ENCODE measurements at regions not wholly inside any gene's neighbourhood (a gene's known extent, or its start where the extent isn't known, plus 50 kb on each side); places are given as distances from the start of the nearest gene placed in this dataset.

- TF ChIP-seq ZNF8 (CRISPR knock-in tag; IDR thresholded peaks at IDR 0.05): no peak
Measured at GRCh38 chr11:119505861-119506260, 82.9 kb upstream of the THY1 start (continued).

GRCh38 chr11:119505071-119505470 is 82.1 kb upstream of the THY1 start:
- TF ChIP-seq GLIS3 (CRISPR knock-in tag; IDR thresholded peaks at IDR 0.05) (no peak), ZNF8 (CRISPR knock-in tag; IDR thresholded peaks at IDR 0.05) (no peak), SNAI2 (CRISPR knock-in tag; IDR thresholded peaks at IDR 0.05) (no peak), ZC3H10 (CRISPR knock-in tag; IDR thresholded peaks at IDR 0.05) (no peak), ZFP3 (CRISPR knock-in tag; IDR thresholded peaks at IDR 0.05) (no peak), ZNF565 (CRISPR knock-in tag; conservative IDR thresholded peaks at IDR 0.05; ENCODE audit: low read depth) (no peak), TOX (CRISPR knock-in tag; IDR thresholded peaks at IDR 0.05; ENCODE audit: borderline replicate concordance) (no peak), CSRNP3 (CRISPR knock-in tag; IDR thresholded peaks at IDR 0.05) (no peak), OSR1 (CRISPR knock-in tag; IDR thresholded peaks at IDR 0.05) (no peak), POU6F1 (CRISPR knock-in tag; IDR thresholded peaks at IDR 0.05; ENCODE audit: borderline replicate concordance, low read depth) (no peak), ESRRG (CRISPR knock-in tag; IDR thresholded peaks at IDR 0.05) (no peak), ZFP30 (CRISPR knock-in tag; IDR thresholded peaks at IDR 0.05) (no peak)
- ATAC-seq: no peak

GRCh38 chr11:119504371-119504770 is 81.4 kb upstream of the THY1 start:
- no peak for ATAC-seq

More at GRCh38 chr11:119504371-119504770, 81.4 kb upstream of the THY1 start:
- TF ChIP-seq CSDC2 (CRISPR knock-in tag; IDR thresholded peaks at IDR 0.05) (no peak), ZNF70 (CRISPR knock-in tag; IDR thresholded peaks at IDR 0.05) (no peak), TSHZ2 (CRISPR knock-in tag; IDR thresholded peaks at IDR 0.05) (no peak), TOX (CRISPR knock-in tag; IDR thresholded peaks at IDR 0.05; ENCODE audit: borderline replicate concordance) (no peak), BACH2 (CRISPR knock-in tag; IDR thresholded peaks at IDR 0.05; ENCODE audit: borderline replicate concordance) (no peak), GLIS3 (CRISPR knock-in tag; IDR thresholded peaks at IDR 0.05) (no peak), CREB5 (CRISPR knock-in tag; IDR thresholded peaks at IDR 0.05; ENCODE audit: low read depth) (no peak), ARNTL (CRISPR knock-in tag; IDR thresholded peaks at IDR 0.05; ENCODE audit: borderline replicate concordance, low read depth) (no peak), ZFP30 (CRISPR knock-in tag; IDR thresholded peaks at IDR 0.05) (no peak), PPARA (CRISPR knock-in tag; IDR thresholded peaks at IDR 0.05; ENCODE audit: borderline replicate concordance) (no peak), ZFP3 (CRISPR knock-in tag; IDR thresholded peaks at IDR 0.05) (no peak), ZNF8 (CRISPR knock-in tag; IDR thresholded peaks at IDR 0.05) (no peak), ISL1 (CRISPR knock-in tag; IDR thresholded peaks at IDR 0.05) (no peak), TCF4 (CRISPR knock-in tag; IDR thresholded peaks at IDR 0.05; ENCODE audit: borderline replicate concordance) (no peak), PATZ1 (CRISPR knock-in tag; IDR thresholded peaks at IDR 0.05; ENCODE audit: borderline replicate concordance) (no peak)
